Hypothalamus (tissue), 51 donors: ENCODE measurements at regions not wholly inside any gene's neighbourhood (a gene's known extent, or its start where the extent isn't known, plus 50 kb on each side); places are given as distances from the start of the nearest gene placed in this dataset.
"Not testable (repeated sequence)": the region's sequence is repeated elsewhere in the genome, so short reads cannot be mapped to it uniquely, and the experiment has no call there.

Experiments
- DNase-seq, 51 donors: peaks; one replicate each; lab custom pipeline; 2025; lab: John Stamatoyannopoulos, UW

DNA sequence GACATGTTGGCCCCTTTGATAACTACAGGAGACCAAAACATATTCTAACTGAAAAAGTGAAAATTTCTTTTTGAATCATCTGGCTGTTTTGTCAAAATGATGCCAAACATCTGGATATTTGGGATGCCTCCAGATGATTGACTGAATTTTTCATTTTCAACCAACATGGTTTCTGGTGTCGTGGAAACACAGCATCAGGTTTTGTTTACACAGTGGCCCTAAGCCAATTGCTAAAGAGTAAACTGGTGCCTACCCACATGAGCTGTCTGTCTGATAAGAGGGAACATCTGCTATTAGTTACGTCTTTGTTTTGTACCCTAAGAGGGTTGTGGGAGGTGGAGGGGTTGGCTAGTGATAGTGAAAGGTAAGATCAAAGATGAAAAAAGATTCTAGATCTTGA lies 204.8 kb downstream of the KCNK2 start:
- no peak for DNase-seq

DNA sequence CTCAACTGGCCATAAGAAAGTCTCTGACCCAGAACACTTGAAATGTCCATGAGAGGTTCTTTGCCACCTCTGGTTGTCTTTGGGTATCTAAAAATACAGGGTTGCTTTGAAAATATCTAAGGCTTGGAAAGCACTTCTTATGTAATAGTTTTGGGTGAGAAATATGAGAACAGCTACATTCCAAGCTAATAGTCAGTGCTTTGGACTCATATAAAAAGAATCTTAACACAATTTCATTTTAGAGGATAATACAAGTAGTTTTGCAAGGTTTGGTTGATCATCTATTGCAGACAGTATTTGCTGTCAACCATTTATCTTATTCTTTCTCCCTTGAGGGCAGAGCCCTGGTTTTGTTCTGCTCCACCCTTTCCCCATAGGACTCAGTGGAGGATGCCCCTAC lies 207.5 kb downstream of the KCNK2 start:
- no peak for DNase-seq

GRCh38 chr1:215292932-215293331 lies 210.4 kb downstream of the KCNK2 start:
- DNase-seq: no peak

DNA sequence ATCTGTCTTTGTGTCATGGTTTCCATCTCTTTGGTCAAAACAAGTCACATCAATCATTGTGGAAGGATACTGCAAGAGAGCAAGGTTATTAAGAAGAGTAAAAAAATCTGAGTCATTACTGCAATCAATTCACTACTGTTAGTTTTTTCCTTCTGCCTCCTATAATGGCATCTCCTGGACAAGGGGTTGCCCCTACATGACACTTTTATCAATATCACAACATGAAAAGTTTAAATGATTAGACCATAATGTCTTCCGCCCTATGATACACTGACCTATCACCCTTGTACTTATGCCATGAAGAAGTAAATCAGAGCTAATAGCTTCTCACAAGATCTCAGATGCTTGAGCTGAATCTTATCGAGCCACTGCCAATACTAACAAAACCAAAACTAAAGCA lies 223.9 kb downstream of the KCNK2 start:
- DNase-seq: no peak

- DNase-seq: no peak
Measured at GRCh38 chr1:215321802-215322201, 239.3 kb downstream of the KCNK2 start.

GRCh38 chr1:215323992-215324391 lies 241.5 kb downstream of the KCNK2 start:
- not testable (repeated sequence) for DNase-seq

DNA sequence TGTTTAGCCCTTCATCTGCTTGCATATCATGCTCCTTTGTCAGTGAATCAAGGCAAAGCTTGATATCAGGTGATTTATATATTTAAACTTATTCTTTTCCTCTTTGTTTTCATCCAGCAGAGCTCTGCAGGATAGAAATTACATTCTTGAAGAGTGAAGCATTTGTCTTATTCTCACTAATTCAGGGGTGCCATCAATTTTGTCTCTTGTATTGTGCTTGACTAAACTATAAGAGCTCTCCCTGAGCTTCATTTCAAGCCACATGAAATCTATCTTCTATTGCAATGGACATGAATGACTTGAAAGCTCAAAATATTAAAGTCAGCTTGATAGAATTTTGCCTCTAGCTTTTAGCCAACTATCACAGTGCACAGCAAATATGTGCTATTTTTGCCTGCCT lies 236.7 kb upstream of the KCTD3 start:
- DNase-seq: no peak

GRCh38 chr1:215344539-215344938 lies 222.6 kb upstream of the KCTD3 start:
- DNase-seq: no peak

- no peak for DNase-seq
Measured at GRCh38 chr1:215345208-215345607, 221.9 kb upstream of the KCTD3 start.

DNA sequence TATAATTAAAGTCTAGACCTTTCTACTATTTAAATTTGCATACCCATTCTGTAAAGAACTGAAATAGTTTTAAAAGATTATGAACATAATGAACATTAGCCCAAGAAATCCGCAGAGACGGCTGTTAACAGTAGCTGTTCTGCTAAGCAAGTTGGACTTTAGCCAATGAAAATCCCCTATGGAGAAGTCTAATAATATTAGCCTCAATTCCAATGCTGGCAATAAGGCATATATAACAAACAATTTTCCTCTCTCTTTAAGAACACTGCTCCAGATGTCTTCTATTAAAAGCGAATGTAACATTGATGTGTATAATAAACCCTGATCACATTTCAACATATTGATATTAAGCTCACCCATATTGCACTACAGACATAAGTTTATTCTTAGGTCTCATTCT lies 221.3 kb upstream of the KCTD3 start:
- no peak for DNase-seq

DNA sequence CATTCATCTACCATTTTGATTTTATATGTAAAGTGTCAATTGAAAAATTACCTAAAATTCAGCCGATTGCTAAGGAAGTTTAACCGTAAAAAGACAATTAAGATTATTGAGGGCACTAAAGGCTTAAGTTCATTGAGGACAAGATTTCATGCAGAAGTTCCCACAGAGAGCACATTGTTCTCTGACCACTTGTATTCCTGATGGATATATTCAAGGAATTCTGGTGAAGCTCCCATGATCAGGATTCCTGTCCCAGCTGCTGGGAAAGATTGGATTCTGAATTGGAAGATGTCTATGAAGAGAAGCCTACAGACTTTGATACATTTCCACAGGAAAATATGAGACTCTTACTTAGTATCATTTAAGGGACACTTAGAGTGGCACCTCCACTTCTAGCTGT lies 209.2 kb upstream of the KCTD3 start:
- no peak for DNase-seq

DNA sequence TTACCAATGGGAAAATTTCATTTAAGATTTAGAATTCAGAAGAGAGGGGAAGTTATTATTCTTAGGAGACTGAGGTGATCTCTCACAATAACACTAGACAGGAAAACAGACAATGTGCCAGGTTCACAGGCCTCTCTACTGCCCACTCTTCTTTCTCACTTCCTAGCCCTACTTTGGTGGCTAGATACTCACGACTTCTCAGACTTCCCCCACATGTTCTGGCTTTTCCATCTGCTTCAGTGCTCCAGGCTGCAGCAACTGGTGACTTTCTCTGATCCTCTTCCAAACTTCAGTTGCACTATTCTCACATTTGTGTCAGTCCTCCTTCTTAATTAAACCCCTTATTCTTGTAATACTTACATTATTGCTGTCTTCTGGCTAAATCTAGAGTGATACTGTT lies 208.7 kb upstream of the KCTD3 start:
- DNase-seq: peak in 1 of 51 donors; percentile 3

DNA sequence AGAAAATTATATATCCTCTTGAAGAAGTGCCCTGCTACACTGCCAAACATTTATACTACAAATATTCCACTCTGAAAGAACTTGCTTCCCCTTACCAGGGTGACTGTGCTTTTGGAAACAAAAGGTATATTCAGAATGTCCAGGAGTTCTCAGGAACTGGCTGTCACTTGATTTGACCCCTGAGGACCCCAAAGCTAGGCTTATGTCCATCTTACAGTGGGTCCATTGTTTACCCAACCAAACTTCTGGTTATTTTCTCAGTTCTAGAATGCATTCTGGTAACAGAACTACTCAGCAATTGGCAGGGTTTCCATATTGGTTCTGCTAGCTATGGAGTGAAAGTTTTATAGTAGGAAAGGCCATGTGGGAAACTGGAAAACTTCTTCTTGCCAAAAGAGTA lies 207.1 kb upstream of the KCTD3 start:
- no peak for DNase-seq

GRCh38 chr1:215360758-215361157 lies 206.3 kb upstream of the KCTD3 start:
- DNase-seq: no peak

- DNase-seq: no peak
Measured at GRCh38 chr1:215375381-215375780, 191.7 kb upstream of the KCTD3 start.

DNA sequence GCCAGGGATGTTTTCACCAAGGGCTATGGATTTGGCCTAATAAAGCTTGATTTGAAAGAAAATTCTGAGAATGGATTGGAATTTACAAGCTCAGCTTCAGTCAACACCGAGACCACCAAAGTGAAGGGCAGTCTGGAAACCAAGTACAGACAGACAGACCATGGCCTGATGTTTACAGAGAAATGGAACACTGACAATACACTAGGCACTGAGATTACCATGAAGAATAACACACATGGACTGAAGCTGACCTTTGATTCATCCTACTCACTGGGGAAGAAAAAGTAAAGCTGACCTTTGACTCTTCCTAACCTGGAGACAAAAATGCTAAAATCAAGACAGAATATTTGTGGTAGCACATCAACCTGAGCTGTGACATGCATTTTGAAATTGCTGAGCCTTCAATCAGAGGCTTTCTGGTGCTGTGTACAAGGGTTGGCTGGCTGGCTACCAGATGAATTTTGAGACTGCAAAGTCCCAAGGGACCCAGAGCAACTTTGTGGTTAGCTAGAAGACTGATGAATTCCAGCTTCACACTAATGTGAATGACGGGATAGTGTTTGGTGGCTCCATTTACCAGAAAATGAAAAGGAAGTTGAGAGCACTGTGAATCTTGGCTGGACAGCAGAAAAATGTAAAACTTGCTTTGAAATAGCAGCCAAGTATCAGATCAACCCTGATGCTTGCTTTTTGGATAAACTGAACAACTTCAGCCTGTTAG lies 190.4 kb upstream of the KCTD3 start:
- DNase-seq: no peak

DNA sequence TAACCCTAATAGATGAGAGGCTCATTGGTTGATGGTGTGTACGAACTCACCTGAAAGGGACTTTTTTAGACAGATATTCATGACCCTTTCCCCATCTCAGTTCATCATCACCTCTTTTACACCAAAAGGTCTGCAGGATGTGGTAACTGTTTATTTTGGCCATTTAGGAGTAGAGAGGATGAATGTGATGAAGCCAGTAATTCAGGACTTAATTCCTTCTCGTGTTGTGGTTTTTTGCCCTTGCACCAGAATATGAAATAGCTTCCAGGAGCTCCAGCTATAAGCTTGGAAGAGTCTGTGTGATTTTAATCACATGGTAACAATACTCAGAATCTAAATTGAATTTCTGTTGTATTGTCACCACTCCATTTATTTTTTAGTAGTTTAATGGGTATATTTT lies 189.4 kb upstream of the KCTD3 start:
- DNase-seq: no peak

GRCh38 chr1:215380566-215380965 lies 186.5 kb upstream of the KCTD3 start:
- DNase-seq: no peak

GRCh38 chr1:215393476-215393875 lies 173.6 kb upstream of the KCTD3 start:
- no peak for DNase-seq

DNA sequence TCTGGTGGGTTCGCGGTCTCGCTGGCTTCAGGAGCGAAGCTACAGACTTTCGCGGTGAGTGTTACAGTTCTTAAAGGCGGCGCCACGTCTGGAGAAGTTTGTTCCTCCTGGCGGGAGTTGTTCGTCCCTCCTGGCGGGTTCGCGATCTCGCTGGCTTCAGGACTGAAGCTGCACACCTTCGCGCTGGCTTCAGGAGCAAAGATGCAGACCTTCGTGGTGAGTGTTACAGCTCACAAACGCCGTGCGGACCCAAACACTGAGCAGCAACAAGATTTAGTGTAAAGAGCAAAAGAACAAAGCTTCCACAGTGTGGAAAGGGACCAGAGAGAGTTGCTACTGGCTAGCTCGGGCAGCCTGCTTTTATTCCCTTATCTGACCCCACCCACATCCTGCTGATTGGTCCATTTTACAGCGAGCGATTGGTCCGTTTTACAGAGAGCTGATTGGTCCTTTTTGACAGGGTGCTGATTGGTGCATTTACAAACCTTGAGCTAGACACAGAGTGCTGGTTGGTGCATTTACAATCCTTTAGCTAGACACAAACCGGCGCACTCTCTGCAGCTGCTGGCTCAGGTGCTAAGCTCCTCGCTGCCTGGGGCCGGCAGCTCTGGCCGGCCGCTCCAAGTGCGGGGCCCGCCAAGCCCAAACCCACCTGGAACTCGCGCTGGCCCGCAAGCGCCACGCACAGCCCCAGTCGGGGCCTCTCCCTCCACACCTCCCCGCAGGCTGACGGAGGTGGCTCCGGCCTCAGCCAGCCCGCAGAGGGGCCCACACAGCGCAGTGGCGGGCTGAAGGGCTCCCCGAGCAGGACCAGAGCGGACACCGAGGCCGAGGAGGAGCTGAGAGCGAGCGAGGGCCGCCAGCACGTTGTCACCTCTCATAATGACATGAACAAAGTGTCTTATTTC lies 172.8 kb upstream of the KCTD3 start:
- DNase-seq: no peak

DNA sequence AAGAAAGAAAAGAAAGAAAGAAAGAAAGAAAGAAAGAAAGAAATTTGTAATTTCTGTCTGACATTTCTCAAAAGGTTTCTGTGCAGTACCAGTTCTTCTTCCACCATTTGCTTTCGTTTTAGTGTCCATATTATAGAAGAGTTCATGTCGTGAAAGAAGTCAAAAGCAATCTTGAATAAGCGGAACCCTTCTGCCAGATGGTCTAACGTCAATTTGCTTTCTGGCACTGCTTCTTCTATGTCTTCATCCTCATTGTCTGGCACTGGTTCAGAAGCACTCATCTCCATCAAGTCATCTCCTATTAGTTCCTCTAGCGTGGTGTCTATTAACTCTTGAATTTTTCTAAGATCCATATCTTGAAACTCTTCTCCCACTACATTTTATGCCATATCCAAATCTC lies 170.0 kb upstream of the KCTD3 start:
- no peak for DNase-seq

GRCh38 chr1:215397843-215398242 lies 169.3 kb upstream of the KCTD3 start:
- no peak for DNase-seq
